ENCODE measurements at regions not wholly inside any gene's neighbourhood (a gene's known extent, or its start where the extent isn't known, plus 50 kb on each side); places are given as distances from the start of the nearest gene placed in this dataset.
"Not testable (repeated sequence)": the region's sequence is repeated elsewhere in the genome, so short reads cannot be mapped to it uniquely, and the experiment has no call there.

GRCh38 chr3:195981778-195982177 lies 73.4 kb upstream of the TNK2 start:
- not testable (repeated sequence) for TF ChIP-seq CTCF, POLR2A (IDR thresholded peaks at IDR 0.05)
